ENCODE measurements at regions not wholly inside any gene's neighbourhood (a gene's known extent, or its start where the extent isn't known, plus 50 kb on each side); places are given as distances from the start of the nearest gene placed in this dataset.
A peak's percentile ranks its signal among the peaks of the same experiment; 100 is the strongest.

GRCh38 chr12:92571169-92571568, 131.6 kb upstream of the PLEKHG7 start:
- Histone ChIP-seq H3K4me1 (ENCODE audit: control insufficient read depth in 3 of 3, insufficient read depth in 3 of 3, low read length in 3 of 3) (peaks cover 0 to 5% (median 4%) of the 10 kb centered on the region in 3 donors), H3K9ac (ENCODE audit: low read depth in 1 of 3, low read length in 3 of 3) (no peak overlapping the region), H3K27ac (ENCODE audit: low read depth, low read length) (no peak overlapping the region), H3K9me3 (ENCODE audit: control insufficient read depth in 3 of 3, low read length in 3 of 3) (no peaks in the 10 kb centered on the region), H3K4me3 (ENCODE audit: low read length in 3 of 3) (no peak overlapping the region), H3K36me3 (ENCODE audit: control insufficient read depth in 3 of 3, insufficient read depth in 3 of 3, low read length in 3 of 3) (no peaks in the 10 kb centered on the region), H3K27me3 (ENCODE audit: control insufficient read depth in 3 of 3, insufficient read depth in 3 of 3, low read length in 3 of 3) (no peaks in the 10 kb centered on the region)

GRCh38 chr12:92570056-92570753, 132.6 kb upstream of the PLEKHG7 start:
- H3K36me3 ChIP-seq (ENCODE audit: control insufficient read depth in 3 of 3, insufficient read depth in 3 of 3, low read length in 3 of 3): no peaks in the 10 kb centered on the region
- peaks cover 0 to 5% (median 4%) of the 10 kb centered on the region in 3 donors for H3K4me1 ChIP-seq (ENCODE audit: control insufficient read depth in 3 of 3, insufficient read depth in 3 of 3, low read length in 3 of 3)
- no peak overlapping the region for H3K9ac ChIP-seq (ENCODE audit: low read depth in 1 of 3, low read length in 3 of 3)
- H3K4me3 ChIP-seq (ENCODE audit: low read length in 3 of 3): no peak overlapping the region
- H3K27me3 ChIP-seq (ENCODE audit: control insufficient read depth in 3 of 3, insufficient read depth in 3 of 3, low read length in 3 of 3): no peaks in the 10 kb centered on the region
- H3K27ac ChIP-seq (ENCODE audit: low read depth, low read length): no peak overlapping the region
- no peaks in the 10 kb centered on the region for H3K9me3 ChIP-seq (ENCODE audit: control insufficient read depth in 3 of 3, low read length in 3 of 3)

DNA sequence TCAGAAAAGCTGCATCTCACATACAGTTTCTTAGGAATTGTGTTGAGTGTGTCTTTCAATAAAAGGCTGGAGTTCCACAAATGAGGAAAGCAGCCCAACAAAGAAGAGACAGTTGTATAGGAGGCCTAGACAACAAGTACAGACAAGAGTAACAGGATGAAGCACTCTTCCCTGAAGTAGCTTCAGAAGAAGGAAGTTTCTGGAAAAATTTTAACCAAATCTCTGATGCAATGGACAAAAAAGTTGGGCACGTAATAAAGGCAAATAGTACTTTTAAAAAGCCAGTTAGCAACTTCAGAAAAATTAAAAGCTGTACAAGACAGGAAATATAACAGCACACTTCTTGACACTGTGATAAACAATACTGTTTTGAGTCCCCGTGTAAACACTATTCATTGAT, 134.1 kb upstream of the PLEKHG7 start:
- no peaks in the 10 kb centered on the region for H3K36me3 ChIP-seq (ENCODE audit: control insufficient read depth in 3 of 3, insufficient read depth in 3 of 3, low read length in 3 of 3)
- no peaks in the 10 kb centered on the region for H3K27me3 ChIP-seq (ENCODE audit: control insufficient read depth in 3 of 3, insufficient read depth in 3 of 3, low read length in 3 of 3)
- H3K9me3 ChIP-seq (ENCODE audit: control insufficient read depth in 3 of 3, low read length in 3 of 3): no peaks in the 10 kb centered on the region
- no peak overlapping the region for H3K4me3 ChIP-seq (ENCODE audit: low read length in 3 of 3)
- peaks cover 0 to 5% (median 0%) of the 10 kb centered on the region in 3 donors for H3K4me1 ChIP-seq (ENCODE audit: control insufficient read depth in 3 of 3, insufficient read depth in 3 of 3, low read length in 3 of 3)
- H3K27ac ChIP-seq (ENCODE audit: low read depth, low read length): no peak overlapping the region
- no peak overlapping the region for H3K9ac ChIP-seq (ENCODE audit: low read depth in 1 of 3, low read length in 3 of 3)

DNA sequence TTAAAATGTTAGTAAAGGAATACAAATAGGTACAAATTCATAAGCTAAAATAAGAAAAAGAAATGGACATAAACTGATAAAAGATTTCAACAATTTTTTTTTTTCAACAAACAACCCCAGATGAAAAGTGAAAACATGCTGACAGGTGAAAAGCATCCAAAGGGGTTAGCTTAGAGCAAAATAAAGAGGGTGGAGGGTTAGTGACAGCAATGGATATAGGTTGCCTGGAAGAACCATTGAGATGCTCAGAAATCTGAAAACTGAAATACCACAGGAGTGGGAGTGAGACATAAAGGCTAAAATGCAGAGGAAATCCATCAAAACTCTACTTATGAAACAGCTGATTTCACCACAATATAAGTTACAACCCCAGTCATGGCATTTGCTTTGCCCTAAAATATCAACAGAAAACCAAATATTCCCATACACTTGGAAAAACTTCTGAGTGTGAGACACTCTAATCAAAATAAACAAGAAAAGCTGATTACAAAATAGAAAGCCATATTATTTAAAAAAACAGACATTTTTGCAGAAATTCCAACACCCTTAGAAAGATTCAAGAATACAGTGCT, 136.3 kb upstream of the PLEKHG7 start:
- peaks cover under 1 to 9% (median 4%) of the 10 kb centered on the region in 3 donors for H3K4me1 ChIP-seq (ENCODE audit: control insufficient read depth in 3 of 3, insufficient read depth in 3 of 3, low read length in 3 of 3)
- H3K9me3 ChIP-seq (ENCODE audit: control insufficient read depth in 3 of 3, low read length in 3 of 3): no peaks in the 10 kb centered on the region
- no peak overlapping the region for H3K27ac ChIP-seq (ENCODE audit: low read depth, low read length)
- H3K36me3 ChIP-seq (ENCODE audit: control insufficient read depth in 3 of 3, insufficient read depth in 3 of 3, low read length in 3 of 3): no peaks in the 10 kb centered on the region
- no peak overlapping the region for H3K9ac ChIP-seq (ENCODE audit: low read depth in 1 of 3, low read length in 3 of 3)
- H3K27me3 ChIP-seq (ENCODE audit: control insufficient read depth in 3 of 3, insufficient read depth in 3 of 3, low read length in 3 of 3): no peaks in the 10 kb centered on the region
- no peak overlapping the region for H3K4me3 ChIP-seq (ENCODE audit: low read length in 3 of 3)

GRCh38 chr12:92563819-92564218, 139.0 kb upstream of the PLEKHG7 start:
- no peak overlapping the region for H3K9ac ChIP-seq (ENCODE audit: low read depth in 1 of 3, low read length in 3 of 3)
- H3K4me1 ChIP-seq (ENCODE audit: control insufficient read depth in 3 of 3, insufficient read depth in 3 of 3, low read length in 3 of 3): peaks cover 3 to 4% (median 4%) of the 10 kb centered on the region in 3 donors
- H3K4me3 ChIP-seq (ENCODE audit: low read length in 3 of 3): no peak overlapping the region
- H3K9me3 ChIP-seq (ENCODE audit: control insufficient read depth in 3 of 3, low read length in 3 of 3): no peaks in the 10 kb centered on the region
- no peaks in the 10 kb centered on the region for H3K36me3 ChIP-seq (ENCODE audit: control insufficient read depth in 3 of 3, insufficient read depth in 3 of 3, low read length in 3 of 3)
- no peak overlapping the region for H3K27ac ChIP-seq (ENCODE audit: low read depth, low read length)
- H3K27me3 ChIP-seq (ENCODE audit: control insufficient read depth in 3 of 3, insufficient read depth in 3 of 3, low read length in 3 of 3): no peaks in the 10 kb centered on the region

- Histone ChIP-seq H3K27ac (ENCODE audit: low read depth, low read length) (no peak overlapping the region), H3K9ac (ENCODE audit: low read depth in 1 of 3, low read length in 3 of 3) (no peak overlapping the region)
Measured at GRCh38 chr12:92562063-92562734, 140.6 kb upstream of the PLEKHG7 start.

DNA sequence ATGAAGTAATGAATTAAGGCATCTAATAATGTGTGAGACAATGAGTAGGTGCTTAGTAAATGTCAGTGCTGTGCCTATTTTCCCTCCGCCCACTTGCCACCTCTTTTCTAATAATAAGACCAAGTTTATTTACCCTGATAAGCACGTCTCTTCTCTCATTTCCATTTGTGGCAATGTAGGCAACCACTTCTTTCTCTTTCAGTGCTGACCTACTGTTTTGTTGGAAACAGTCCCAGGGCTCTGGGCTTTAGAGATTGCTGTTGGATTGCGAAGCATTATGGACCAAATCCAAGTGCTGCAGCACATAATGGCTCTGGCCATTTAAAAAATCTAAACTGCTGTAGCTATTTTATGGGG, 141.3 kb upstream of the PLEKHG7 start:
- H3K4me3 ChIP-seq (ENCODE audit: low read length in 3 of 3): peak overlapping the region in 1 of 3 donors; percentile 25
- H3K27ac ChIP-seq (ENCODE audit: low read depth, low read length): peak overlapping the region; percentile 36
- no peaks in the 10 kb centered on the region for H3K27me3 ChIP-seq (ENCODE audit: control insufficient read depth in 3 of 3, insufficient read depth in 3 of 3, low read length in 3 of 3)
- no peak overlapping the region for H3K9ac ChIP-seq (ENCODE audit: low read depth in 1 of 3, low read length in 3 of 3)
- H3K4me1 ChIP-seq (ENCODE audit: control insufficient read depth in 3 of 3, insufficient read depth in 3 of 3, low read length in 3 of 3): peaks cover 3 to 4% (median 4%) of the 10 kb centered on the region in 3 donors
- no peaks in the 10 kb centered on the region for H3K36me3 ChIP-seq (ENCODE audit: control insufficient read depth in 3 of 3, insufficient read depth in 3 of 3, low read length in 3 of 3)
- H3K9me3 ChIP-seq (ENCODE audit: control insufficient read depth in 3 of 3, low read length in 3 of 3): no peaks in the 10 kb centered on the region

More at GRCh38 chr12:92562063-92562734, 140.6 kb upstream of the PLEKHG7 start:
- H3K9me3 ChIP-seq (ENCODE audit: control insufficient read depth in 3 of 3, low read length in 3 of 3): no peaks in the 10 kb centered on the region
- no peak overlapping the region for H3K4me3 ChIP-seq (ENCODE audit: low read length in 3 of 3)
- no peaks in the 10 kb centered on the region for H3K27me3 ChIP-seq (ENCODE audit: control insufficient read depth in 3 of 3, insufficient read depth in 3 of 3, low read length in 3 of 3)
- no peaks in the 10 kb centered on the region for H3K36me3 ChIP-seq (ENCODE audit: control insufficient read depth in 3 of 3, insufficient read depth in 3 of 3, low read length in 3 of 3)
- peaks cover 3 to 4% (median 4%) of the 10 kb centered on the region in 3 donors for H3K4me1 ChIP-seq (ENCODE audit: control insufficient read depth in 3 of 3, insufficient read depth in 3 of 3, low read length in 3 of 3)

DNA sequence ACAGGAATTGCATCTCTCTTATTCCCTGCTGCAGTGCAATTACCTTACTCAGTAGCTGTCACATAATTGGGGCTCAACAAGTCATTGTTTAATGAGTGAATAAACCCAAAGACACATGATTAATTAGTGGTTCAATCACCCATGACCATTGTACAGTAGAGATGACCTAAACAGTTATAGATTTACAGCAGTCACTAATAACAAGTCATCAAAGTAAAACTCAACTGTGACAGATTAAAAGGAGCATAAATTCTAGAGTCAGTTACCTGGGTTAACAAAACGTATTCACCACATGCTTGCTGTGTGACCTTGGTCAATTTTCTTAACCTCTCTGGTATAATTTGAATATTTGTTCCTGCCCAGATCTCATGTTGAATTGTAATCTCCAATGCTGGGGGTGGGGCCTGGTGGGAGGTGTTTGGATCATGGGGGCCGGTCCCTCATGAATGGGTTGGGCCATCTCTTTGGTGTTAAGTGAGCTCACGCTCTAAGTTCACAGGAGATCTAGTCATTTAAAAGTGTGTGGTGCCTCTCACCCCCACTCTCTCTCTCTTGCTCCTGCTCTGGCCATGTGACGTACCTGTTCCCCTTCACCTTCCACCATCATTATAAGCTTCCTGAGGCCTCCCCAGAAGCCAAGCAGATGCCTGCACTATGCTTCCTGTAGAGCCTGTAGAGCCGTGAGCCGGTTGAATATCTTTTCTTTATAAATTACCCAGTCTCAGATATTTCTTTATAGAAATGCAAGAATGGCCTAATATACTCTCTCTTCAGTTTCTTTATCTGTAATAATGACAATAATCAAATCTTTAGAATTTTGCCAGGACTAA, 141.9 kb upstream of the PLEKHG7 start:
- H3K9me3 ChIP-seq (ENCODE audit: control insufficient read depth in 3 of 3, low read length in 3 of 3): no peaks in the 10 kb centered on the region
- no peaks in the 10 kb centered on the region for H3K27me3 ChIP-seq (ENCODE audit: control insufficient read depth in 3 of 3, insufficient read depth in 3 of 3, low read length in 3 of 3)
- no peaks in the 10 kb centered on the region for H3K36me3 ChIP-seq (ENCODE audit: control insufficient read depth in 3 of 3, insufficient read depth in 3 of 3, low read length in 3 of 3)
- H3K27ac ChIP-seq (ENCODE audit: low read depth, low read length): peak overlapping the region; percentile 36
- peak overlapping the region in 1 of 3 donors; percentile 25 for H3K4me3 ChIP-seq (ENCODE audit: low read length in 3 of 3)
- H3K4me1 ChIP-seq (ENCODE audit: control insufficient read depth in 3 of 3, insufficient read depth in 3 of 3, low read length in 3 of 3): peaks cover 3 to 4% (median 4%) of the 10 kb centered on the region in 3 donors
- H3K9ac ChIP-seq (ENCODE audit: low read depth in 1 of 3, low read length in 3 of 3): no peak overlapping the region

GRCh38 chr12:92558806-92559205, 144.0 kb upstream of the PLEKHG7 start:
- Histone ChIP-seq H3K9ac (ENCODE audit: low read depth in 1 of 3, low read length in 3 of 3) (no peak overlapping the region), H3K36me3 (ENCODE audit: control insufficient read depth in 3 of 3, insufficient read depth in 3 of 3, low read length in 3 of 3) (no peaks in the 10 kb centered on the region), H3K4me3 (ENCODE audit: low read length in 3 of 3) (no peak overlapping the region), H3K27me3 (ENCODE audit: control insufficient read depth in 3 of 3, insufficient read depth in 3 of 3, low read length in 3 of 3) (no peaks in the 10 kb centered on the region), H3K4me1 (ENCODE audit: control insufficient read depth in 3 of 3, insufficient read depth in 3 of 3, low read length in 3 of 3) (peaks cover 4 to 5% (median 4%) of the 10 kb centered on the region in 3 donors), H3K27ac (ENCODE audit: low read depth, low read length) (no peak overlapping the region), H3K9me3 (ENCODE audit: control insufficient read depth in 3 of 3, low read length in 3 of 3) (no peaks in the 10 kb centered on the region)
